ENCODE measurements at regions not wholly inside any gene's neighbourhood (a gene's known extent, or its start where the extent isn't known, plus 50 kb on each side); places are given as distances from the start of the nearest gene placed in this dataset.
"Not testable (repeated sequence)": the region's sequence is repeated elsewhere in the genome, so short reads cannot be mapped to it uniquely, and the experiment has no call there.

DNA sequence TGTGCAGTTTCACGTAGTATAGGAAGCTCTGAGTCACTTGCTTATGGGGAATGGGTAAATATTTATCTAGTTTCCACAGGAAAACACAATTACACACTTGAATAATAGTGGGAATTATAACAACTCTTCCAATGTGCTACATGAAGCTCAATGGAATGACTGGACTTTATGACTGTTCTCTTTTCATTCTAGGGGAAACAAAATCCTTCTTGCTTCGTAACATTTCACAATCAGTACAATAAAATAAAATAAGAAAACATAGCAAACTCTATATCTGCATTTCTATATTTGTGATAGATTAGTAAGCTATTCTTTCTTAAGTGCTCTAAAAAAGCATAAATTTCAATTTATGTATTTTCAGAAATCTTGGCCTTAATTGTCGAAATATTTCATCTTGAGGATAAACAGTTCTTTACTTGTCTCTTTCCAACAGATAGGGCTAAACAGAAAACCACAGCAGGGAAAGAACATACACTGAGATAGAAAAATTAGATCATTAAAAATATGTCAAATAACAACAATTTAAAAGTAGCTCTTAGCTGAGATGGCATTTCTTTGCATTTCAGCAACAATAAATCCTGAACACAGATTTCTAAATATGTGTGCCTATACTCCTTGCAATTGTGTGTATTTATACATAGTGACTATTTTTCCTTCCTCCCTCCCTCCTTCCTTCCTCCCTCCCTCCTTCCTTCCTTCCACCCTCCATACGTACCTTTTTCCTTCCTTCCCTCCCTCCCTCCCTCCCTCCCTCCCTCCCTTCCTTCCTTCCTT lies 395.5 kb upstream of the KCNMB2 start:
- no peaks in the 10 kb centered on the region for H3K36me3 ChIP-seq (ENCODE audit: control insufficient read depth in 5 of 5, insufficient read depth in 5 of 5, low read length in 5 of 5)
- no peaks in the 10 kb centered on the region for H3K9me3 ChIP-seq (ENCODE audit: control insufficient read depth in 5 of 5, low read length in 5 of 5)
- H3K9ac ChIP-seq (ENCODE audit: low read length in 5 of 5): no peak overlapping the region
- H3K4me3 ChIP-seq (ENCODE audit: low read depth in 1 of 5, low read length in 5 of 5): no peak overlapping the region
- no peaks in the 10 kb centered on the region for H3K27me3 ChIP-seq (ENCODE audit: control insufficient read depth in 5 of 5, insufficient read depth in 4 of 5, low read length in 5 of 5)
- no peaks in the 10 kb centered on the region for H3K4me1 ChIP-seq (ENCODE audit: control insufficient read depth in 5 of 5, insufficient read depth in 5 of 5, low read length in 5 of 5)
- H3K27ac ChIP-seq (ENCODE audit: low read depth, low read length): no peak overlapping the region

DNA sequence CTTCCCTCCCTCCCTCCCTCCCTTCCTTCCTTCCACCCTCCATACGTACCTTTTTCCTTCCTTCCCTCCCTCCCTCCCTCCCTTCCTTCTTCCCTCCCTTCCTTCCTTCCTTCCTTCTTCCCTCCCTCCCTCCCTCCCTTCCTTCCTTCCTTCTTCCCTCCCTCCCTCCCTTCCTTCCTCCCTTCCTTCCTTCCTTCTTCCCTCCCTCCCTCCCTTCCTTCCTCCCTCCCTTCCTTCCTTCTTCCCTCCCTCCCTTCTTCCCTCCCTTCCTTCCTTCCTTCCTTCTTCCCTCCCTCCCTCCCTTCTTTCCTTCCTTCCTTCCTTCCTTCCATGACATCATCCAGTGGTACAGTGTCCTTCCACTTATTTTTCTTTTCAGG lies 394.9 kb upstream of the KCNMB2 start:
- H3K36me3 ChIP-seq (ENCODE audit: control insufficient read depth in 5 of 5, insufficient read depth in 5 of 5, low read length in 5 of 5); H3K9me3 ChIP-seq (ENCODE audit: control insufficient read depth in 5 of 5, low read length in 5 of 5); H3K9ac ChIP-seq (ENCODE audit: low read length in 5 of 5); H3K4me3 ChIP-seq (ENCODE audit: low read depth in 1 of 5, low read length in 5 of 5); H3K27me3 ChIP-seq (ENCODE audit: control insufficient read depth in 5 of 5, insufficient read depth in 4 of 5, low read length in 5 of 5); H3K27ac ChIP-seq (ENCODE audit: low read depth, low read length); H3K4me1 ChIP-seq (ENCODE audit: control insufficient read depth in 5 of 5, insufficient read depth in 5 of 5, low read length in 5 of 5): not testable (repeated sequence)

DNA sequence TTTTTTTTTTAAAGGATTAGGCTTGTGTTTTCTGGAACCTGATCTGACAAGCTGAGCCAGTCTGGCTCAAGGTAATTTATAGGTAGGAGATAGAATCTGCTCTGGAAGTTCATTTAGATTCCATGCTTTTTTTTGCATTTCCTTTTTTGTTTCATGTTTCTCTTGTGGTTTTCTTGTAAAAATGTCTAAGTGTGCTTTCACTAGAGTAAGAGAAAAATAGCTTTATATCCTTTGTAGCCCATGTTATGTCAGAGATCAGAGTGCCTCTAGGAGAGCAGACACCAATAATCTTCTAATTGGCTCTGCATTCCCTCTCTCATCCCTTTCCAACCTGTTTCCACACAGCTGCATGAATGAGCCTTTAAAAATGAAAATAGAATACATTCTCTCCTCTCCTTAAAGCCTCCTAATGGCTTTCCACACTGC lies 389.8 kb upstream of the KCNMB2 start:
- H3K4me1 ChIP-seq (ENCODE audit: control insufficient read depth in 5 of 5, insufficient read depth in 5 of 5, low read length in 5 of 5): peaks cover 0 to 3% (median 0%) of the 10 kb centered on the region in 5 donors
- H3K4me3 ChIP-seq (ENCODE audit: low read depth in 1 of 5, low read length in 5 of 5): no peak overlapping the region
- no peak overlapping the region for H3K9ac ChIP-seq (ENCODE audit: low read length in 5 of 5)
- H3K36me3 ChIP-seq (ENCODE audit: control insufficient read depth in 5 of 5, insufficient read depth in 5 of 5, low read length in 5 of 5): no peaks in the 10 kb centered on the region
- H3K27ac ChIP-seq (ENCODE audit: low read depth, low read length): no peak overlapping the region
- H3K27me3 ChIP-seq (ENCODE audit: control insufficient read depth in 5 of 5, insufficient read depth in 4 of 5, low read length in 5 of 5): no peaks in the 10 kb centered on the region
- H3K9me3 ChIP-seq (ENCODE audit: control insufficient read depth in 5 of 5, low read length in 5 of 5): no peaks in the 10 kb centered on the region

DNA sequence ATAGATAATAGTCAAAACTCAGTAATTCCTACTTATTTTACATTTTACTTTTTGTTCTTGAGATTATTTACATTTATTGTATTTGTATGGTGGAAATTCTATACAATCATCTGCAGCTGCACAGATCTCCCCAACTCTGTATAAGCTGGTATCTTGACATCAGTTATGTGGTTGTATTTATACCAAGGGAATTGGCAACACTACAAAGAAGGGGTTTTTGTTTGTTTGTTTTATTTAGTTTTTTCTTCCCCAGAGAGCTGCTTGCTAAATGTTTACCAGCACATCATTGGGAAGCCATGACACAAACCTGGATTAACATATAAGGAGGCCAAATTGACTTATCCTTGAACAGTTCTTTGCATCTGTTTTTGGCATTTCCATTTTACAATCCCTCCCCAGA lies 389.2 kb upstream of the KCNMB2 start:
- Histone ChIP-seq H3K4me1 (ENCODE audit: control insufficient read depth in 5 of 5, insufficient read depth in 5 of 5, low read length in 5 of 5) (peaks cover 0 to 3% (median 0%) of the 10 kb centered on the region in 5 donors), H3K27me3 (ENCODE audit: control insufficient read depth in 5 of 5, insufficient read depth in 4 of 5, low read length in 5 of 5) (no peaks in the 10 kb centered on the region), H3K4me3 (ENCODE audit: low read depth in 1 of 5, low read length in 5 of 5) (no peak overlapping the region), H3K9ac (ENCODE audit: low read length in 5 of 5) (no peak overlapping the region), H3K9me3 (ENCODE audit: control insufficient read depth in 5 of 5, low read length in 5 of 5) (no peaks in the 10 kb centered on the region), H3K27ac (ENCODE audit: low read depth, low read length) (no peak overlapping the region), H3K36me3 (ENCODE audit: control insufficient read depth in 5 of 5, insufficient read depth in 5 of 5, low read length in 5 of 5) (no peaks in the 10 kb centered on the region)

DNA sequence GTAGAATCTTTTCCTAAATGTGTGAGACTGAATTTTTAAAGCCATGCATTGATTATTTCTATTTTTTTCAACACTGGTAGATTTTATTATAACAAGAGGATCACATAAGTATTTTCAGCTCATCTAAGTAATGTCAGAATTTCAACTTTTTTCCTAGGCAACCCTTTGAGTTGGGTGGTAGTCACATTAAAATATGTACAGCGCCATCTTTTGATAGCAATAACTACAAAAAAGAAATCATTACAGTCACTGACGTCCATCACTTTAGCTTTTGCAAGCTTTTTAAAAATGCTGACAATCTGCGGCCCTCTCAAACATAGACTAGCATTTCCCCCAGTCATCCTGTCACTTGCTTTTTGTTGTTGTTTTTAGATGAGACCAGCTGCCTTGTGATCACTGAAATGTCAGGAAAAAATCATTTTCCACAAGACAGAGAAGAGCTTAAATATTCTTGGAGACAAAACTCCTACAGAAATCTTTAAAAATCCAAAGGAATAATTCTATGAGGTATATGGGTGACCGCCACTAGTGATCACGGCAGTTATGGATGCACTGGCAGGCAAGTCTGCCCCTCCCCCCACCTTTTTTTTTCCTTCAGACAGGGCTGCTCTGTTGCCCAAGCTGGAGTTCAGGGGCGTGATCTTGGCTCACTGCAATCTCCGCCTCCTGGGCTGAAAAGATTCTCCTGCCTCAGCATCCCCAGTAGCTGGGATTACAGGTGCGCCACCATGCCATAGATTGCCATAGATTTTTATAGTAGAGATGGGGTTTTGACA lies 384.0 kb upstream of the KCNMB2 start:
- Histone ChIP-seq H3K9me3 (ENCODE audit: control insufficient read depth in 5 of 5, low read length in 5 of 5) (no peaks in the 10 kb centered on the region), H3K4me1 (ENCODE audit: control insufficient read depth in 5 of 5, insufficient read depth in 5 of 5, low read length in 5 of 5) (no peaks in the 10 kb centered on the region), H3K27me3 (ENCODE audit: control insufficient read depth in 5 of 5, insufficient read depth in 4 of 5, low read length in 5 of 5) (no peaks in the 10 kb centered on the region)

DNA sequence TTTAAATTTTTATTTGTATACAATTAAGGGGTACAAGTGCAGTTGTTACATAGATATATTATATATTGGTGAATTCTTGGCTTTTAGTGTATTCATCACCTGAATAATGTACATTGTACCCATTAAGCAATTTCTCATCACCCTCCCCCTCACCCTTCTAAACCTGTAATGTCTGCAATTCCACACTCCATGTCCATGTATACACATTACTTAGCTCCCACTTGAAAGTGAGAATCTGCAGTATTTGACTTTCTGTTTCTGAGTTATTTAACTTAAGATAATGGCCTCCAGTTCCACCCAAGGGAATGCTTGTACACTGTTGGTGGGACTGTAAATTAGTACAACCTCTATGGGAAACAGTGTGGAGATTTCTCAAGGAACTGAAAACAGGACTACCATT lies 383.2 kb upstream of the KCNMB2 start:
- Histone ChIP-seq H3K9me3 (ENCODE audit: control insufficient read depth in 5 of 5, low read length in 5 of 5) (no peaks in the 10 kb centered on the region), H3K27me3 (ENCODE audit: control insufficient read depth in 5 of 5, insufficient read depth in 4 of 5, low read length in 5 of 5) (no peaks in the 10 kb centered on the region), H3K9ac (ENCODE audit: low read length in 5 of 5) (no peak overlapping the region), H3K36me3 (ENCODE audit: control insufficient read depth in 5 of 5, insufficient read depth in 5 of 5, low read length in 5 of 5) (no peaks in the 10 kb centered on the region), H3K4me1 (ENCODE audit: control insufficient read depth in 5 of 5, insufficient read depth in 5 of 5, low read length in 5 of 5) (no peaks in the 10 kb centered on the region), H3K4me3 (ENCODE audit: low read depth in 1 of 5, low read length in 5 of 5) (no peak overlapping the region), H3K27ac (ENCODE audit: low read depth, low read length) (no peak overlapping the region)

More for the DNA sequence above, 384.0 kb upstream of the KCNMB2 start:
- Histone ChIP-seq H3K27ac (ENCODE audit: low read depth, low read length) (no peak overlapping the region), H3K36me3 (ENCODE audit: control insufficient read depth in 5 of 5, insufficient read depth in 5 of 5, low read length in 5 of 5) (no peaks in the 10 kb centered on the region), H3K9ac (ENCODE audit: low read length in 5 of 5) (no peak overlapping the region), H3K4me3 (ENCODE audit: low read depth in 1 of 5, low read length in 5 of 5) (no peak overlapping the region)

DNA sequence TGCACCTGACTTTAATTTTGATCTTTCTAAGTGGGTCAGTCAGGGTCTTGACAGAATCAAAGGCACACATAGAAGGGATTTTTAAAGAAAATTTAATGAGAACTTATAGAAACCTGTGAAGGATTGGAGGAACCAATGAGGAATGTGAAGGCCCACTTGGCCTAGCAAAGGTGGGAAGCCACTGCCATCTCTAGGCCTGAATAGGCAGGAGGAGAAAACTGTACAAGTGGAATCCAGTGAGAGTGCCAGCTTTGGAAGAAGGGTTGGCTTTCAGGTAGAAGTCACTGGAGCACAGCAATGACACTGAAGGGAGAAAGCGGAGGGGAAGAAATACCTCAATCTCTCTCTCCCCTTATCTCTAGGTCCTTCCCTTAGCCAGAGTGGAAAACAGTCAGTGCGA lies 380.7 kb upstream of the KCNMB2 start:
- Histone ChIP-seq H3K36me3 (ENCODE audit: control insufficient read depth in 5 of 5, insufficient read depth in 5 of 5, low read length in 5 of 5) (no peaks in the 10 kb centered on the region), H3K4me3 (ENCODE audit: low read depth in 1 of 5, low read length in 5 of 5) (no peak overlapping the region), H3K27me3 (ENCODE audit: control insufficient read depth in 5 of 5, insufficient read depth in 4 of 5, low read length in 5 of 5) (no peaks in the 10 kb centered on the region), H3K27ac (ENCODE audit: low read depth, low read length) (no peak overlapping the region), H3K4me1 (ENCODE audit: control insufficient read depth in 5 of 5, insufficient read depth in 5 of 5, low read length in 5 of 5) (peaks cover 0 to 13% (median 0%) of the 10 kb centered on the region in 5 donors), H3K9ac (ENCODE audit: low read length in 5 of 5) (no peak overlapping the region), H3K9me3 (ENCODE audit: control insufficient read depth in 5 of 5, low read length in 5 of 5) (no peaks in the 10 kb centered on the region)

DNA sequence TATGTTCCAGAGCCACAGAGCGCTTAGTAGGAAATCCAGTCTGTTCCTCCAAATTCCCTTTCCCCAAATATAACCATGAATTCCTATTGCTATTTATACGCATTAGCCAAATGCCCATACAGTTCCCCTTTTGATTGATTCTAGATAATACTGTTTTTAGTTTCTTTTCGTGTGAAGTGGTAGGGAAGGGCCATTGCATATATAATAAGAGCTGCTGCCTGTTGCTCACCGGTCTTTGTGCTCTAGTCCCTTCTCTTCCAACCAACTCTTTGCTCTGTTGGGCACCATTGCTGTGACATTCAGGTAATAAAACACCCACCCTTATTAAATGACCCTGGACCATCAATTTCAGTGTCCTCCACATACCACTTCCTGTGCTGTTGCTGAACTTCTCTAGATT lies 379.9 kb upstream of the KCNMB2 start:
- no peak overlapping the region for H3K4me3 ChIP-seq (ENCODE audit: low read depth in 1 of 5, low read length in 5 of 5)

DNA sequence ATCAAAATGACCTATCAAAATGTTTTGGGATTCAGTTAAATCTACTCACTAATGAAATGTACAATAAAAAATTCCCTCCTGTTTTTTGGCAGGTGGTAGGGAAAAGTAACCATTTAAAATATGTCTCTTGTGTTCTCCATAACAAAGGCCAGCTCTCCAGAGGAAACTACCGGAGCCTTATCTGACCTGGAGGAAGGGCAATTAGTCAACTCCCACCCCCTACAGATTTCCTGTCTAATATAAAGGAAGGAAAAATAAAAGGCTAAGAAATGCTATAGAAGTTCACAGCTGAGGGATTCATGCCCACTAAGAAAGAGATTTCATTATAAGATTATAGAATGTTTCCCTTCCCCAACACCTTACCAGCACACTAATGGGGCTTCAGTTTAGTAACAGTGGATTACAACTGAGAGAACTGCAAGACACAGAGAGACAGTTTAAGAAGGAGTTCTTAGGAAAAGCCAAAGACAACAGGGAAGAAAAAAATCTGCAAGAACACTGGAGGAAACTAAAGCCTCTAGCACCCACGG lies 376.5 kb upstream of the KCNMB2 start:
- no peak overlapping the region for H3K4me3 ChIP-seq (ENCODE audit: low read depth in 1 of 5, low read length in 5 of 5)
- no peak overlapping the region for H3K27ac ChIP-seq (ENCODE audit: low read depth, low read length)
- H3K27me3 ChIP-seq (ENCODE audit: control insufficient read depth in 5 of 5, insufficient read depth in 4 of 5, low read length in 5 of 5): no peaks in the 10 kb centered on the region
- H3K9ac ChIP-seq (ENCODE audit: low read length in 5 of 5): no peak overlapping the region
- no peaks in the 10 kb centered on the region for H3K9me3 ChIP-seq (ENCODE audit: control insufficient read depth in 5 of 5, low read length in 5 of 5)
- H3K4me1 ChIP-seq (ENCODE audit: control insufficient read depth in 5 of 5, insufficient read depth in 5 of 5, low read length in 5 of 5): peaks cover 0 to 13% (median 0%) of the 10 kb centered on the region in 5 donors
- no peaks in the 10 kb centered on the region for H3K36me3 ChIP-seq (ENCODE audit: control insufficient read depth in 5 of 5, insufficient read depth in 5 of 5, low read length in 5 of 5)

More for the DNA sequence above, 379.9 kb upstream of the KCNMB2 start:
- Histone ChIP-seq H3K27me3 (ENCODE audit: control insufficient read depth in 5 of 5, insufficient read depth in 4 of 5, low read length in 5 of 5) (no peaks in the 10 kb centered on the region), H3K9ac (ENCODE audit: low read length in 5 of 5) (no peak overlapping the region), H3K36me3 (ENCODE audit: control insufficient read depth in 5 of 5, insufficient read depth in 5 of 5, low read length in 5 of 5) (no peaks in the 10 kb centered on the region), H3K27ac (ENCODE audit: low read depth, low read length) (no peak overlapping the region), H3K4me1 (ENCODE audit: control insufficient read depth in 5 of 5, insufficient read depth in 5 of 5, low read length in 5 of 5) (peaks cover 0 to 13% (median 0%) of the 10 kb centered on the region in 5 donors), H3K9me3 (ENCODE audit: control insufficient read depth in 5 of 5, low read length in 5 of 5) (no peaks in the 10 kb centered on the region)

DNA sequence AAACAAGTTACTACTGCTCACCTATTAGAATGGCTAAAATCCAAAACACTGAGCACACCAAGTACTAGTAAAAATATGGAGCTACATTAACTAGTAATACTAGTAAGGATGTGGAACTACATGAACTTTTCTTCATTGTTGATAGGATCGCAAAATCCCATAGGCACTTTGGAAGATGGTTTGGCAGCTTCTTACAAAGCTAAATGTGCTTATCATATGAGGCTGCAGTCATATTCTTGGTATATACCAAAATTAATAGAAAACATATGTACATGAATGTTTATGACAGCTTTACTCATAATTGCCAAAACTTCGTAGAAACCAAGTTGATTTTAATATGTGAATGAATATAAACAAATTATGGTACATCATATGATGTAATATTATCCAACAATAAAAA lies 366.8 kb upstream of the KCNMB2 start:
- H3K27ac ChIP-seq (ENCODE audit: low read depth, low read length): no peak overlapping the region

More for the DNA sequence above, 366.8 kb upstream of the KCNMB2 start:
- Histone ChIP-seq H3K9ac (ENCODE audit: low read length in 5 of 5) (no peak overlapping the region), H3K36me3 (ENCODE audit: control insufficient read depth in 5 of 5, insufficient read depth in 5 of 5, low read length in 5 of 5) (no peaks in the 10 kb centered on the region), H3K4me3 (ENCODE audit: low read depth in 1 of 5, low read length in 5 of 5) (no peak overlapping the region), H3K4me1 (ENCODE audit: control insufficient read depth in 5 of 5, insufficient read depth in 5 of 5, low read length in 5 of 5) (peaks cover 0 to 21% (median 14%) of the 10 kb centered on the region in 5 donors), H3K9me3 (ENCODE audit: control insufficient read depth in 5 of 5, low read length in 5 of 5) (peaks cover 0 to 3% (median 0%) of the 10 kb centered on the region in 5 donors), H3K27me3 (ENCODE audit: control insufficient read depth in 5 of 5, insufficient read depth in 4 of 5, low read length in 5 of 5) (no peaks in the 10 kb centered on the region)
